ENCODE measurements at regions not wholly inside any gene's neighbourhood (a gene's known extent, or its start where the extent isn't known, plus 50 kb on each side); places are given as distances from the start of the nearest gene placed in this dataset.

DNA sequence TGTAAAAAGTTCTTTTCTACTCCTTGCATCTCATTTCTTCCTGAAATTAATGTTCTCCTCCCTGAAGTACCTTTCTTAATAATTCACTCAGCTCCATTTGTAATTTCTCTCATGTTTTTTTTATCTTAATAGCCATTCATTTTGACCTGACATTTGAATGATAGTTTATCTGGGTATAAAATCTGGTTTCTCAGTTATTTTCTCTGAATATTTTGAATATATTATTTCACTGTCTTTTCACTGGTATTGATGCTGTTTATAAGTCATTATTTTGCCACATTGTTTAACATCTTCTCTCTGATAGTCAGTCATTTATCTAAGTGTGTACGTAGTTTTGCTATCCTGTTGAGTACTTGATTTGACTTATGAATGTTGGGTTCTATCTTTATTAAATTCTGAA lies 68.8 kb upstream of the ARHGAP18 start:
- no peak for DNase-seq

DNA sequence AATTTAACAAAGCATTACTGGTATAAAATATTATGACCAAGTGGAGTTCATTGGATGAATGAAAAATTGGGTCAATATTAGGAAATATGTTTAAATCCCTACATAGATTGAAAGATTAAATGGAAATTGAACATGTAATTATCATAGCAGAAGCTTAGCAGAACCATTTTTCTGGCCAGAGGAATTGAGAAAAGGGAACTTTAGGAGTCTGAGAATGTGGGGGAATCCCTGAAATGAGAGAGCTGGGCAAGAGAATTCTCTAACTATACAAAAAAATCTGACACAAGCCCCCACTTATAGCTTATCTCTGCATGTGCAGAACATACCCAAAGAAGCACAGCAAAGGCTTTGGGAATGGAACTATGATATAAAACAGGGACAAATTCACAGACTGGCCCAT lies 67.4 kb upstream of the ARHGAP18 start:
- no peak for DNase-seq

DNA sequence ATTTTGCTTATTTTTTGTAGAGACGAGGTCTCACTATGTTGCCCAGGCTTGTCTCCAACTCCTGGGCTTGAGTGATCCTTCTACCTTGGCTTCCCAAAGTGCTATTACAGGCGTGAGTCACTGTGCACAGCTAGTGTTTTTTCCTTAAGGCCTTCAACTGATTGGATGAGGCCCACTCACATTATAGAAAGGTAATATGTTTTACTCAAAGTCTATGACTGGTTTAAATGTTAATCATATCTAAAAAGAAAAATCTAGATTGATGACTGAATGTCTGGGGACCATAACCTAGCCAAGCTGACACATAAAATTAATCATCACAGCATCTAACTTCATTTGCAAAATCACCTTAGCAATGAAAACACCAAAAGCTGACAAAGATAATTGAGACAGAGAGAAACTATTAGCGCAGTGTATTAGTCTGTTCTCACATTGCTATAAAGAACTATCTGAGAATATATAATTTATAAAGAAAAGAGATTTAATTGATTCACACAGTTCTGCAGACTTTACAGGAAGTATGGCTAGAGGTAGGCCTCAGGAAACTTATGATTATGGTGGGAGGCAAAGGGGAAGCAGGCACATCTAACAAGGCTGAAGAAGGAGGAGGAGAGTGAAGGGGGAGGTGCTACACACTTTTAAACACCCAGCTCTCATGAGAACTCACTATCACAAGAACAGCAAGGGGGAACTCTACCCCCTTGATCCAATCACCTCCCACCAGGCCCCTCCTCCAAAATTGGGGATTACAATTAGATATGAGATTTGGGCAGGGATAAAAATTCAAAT lies 66.8 kb upstream of the ARHGAP18 start:
- no peak for DNase-seq

DNA sequence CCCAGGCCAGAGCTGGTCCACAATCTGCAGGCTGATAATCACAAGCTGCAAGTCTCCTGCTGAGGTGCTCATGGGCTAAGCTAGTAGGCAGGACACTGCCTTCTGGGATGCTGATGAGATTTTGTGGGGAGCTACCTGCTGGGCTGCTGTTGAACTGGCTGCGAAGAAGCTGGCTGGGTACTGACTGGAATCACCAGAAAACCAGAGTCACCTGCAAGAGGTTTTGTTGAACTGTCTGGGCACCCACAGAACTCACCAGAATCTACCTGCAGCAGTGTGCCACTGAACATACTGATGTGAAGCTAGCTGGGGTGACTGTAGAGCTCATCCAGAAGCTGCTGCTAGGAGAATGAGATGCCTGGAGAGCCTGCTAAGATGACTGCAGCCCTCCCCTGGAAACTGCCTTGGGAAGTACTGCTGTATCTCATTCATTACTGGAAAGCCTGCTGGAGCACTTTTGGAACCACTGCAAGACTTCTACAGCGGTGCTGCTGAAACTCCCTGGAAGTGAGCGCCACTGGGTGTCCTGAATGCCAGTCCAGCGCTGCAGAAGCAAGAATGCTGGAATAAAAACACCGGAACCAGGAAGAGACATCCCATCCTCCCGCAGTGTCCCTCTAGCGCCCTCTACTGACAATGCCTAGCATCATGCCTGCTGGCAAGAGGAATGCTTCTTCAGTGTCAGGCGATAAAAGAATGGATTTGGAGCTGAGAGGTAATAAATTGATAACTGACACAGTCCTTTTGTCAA lies 64.9 kb upstream of the ARHGAP18 start:
- DNase-seq, result peak; percentile 68

DNA sequence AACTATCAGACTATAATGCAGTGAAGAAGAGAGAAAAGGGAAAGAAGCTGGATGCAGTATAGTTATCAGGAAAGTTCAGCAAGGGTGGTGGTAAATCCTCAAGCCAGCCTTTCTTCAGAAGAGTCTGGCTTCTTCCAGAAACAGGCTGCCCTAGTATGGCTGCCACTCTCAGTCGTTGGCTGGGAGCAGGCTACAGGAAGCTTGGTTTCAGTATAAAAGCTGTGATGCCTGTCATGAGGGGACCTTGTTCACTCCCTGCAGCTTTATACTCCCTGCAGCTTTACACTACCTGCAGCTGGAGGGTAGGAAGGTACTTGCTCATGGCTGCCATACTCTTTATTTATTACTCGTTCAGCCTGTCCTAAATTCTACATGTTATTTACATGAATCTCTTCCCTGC lies 63.3 kb upstream of the ARHGAP18 start:
- no peak for DNase-seq

DNA sequence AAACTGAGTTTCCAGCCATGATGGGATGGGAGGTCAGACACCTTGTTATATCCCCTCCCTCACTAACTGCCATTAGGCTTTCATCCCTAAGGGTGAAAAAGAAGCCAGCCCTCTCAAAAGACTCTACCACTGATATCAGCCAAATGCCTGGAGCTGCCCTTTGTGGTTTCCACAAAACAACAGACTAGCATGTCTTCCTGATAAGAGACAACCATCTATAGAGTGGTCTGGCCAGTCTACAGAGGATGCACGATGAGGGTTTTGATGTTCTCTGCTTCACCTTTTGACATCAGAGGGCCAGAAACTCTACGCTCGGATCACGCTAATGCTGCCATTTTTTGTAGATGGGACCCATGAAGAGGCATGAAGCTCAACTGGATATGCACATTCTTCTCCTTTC lies 61.7 kb upstream of the ARHGAP18 start:
- DNase-seq, result no peak

DNA sequence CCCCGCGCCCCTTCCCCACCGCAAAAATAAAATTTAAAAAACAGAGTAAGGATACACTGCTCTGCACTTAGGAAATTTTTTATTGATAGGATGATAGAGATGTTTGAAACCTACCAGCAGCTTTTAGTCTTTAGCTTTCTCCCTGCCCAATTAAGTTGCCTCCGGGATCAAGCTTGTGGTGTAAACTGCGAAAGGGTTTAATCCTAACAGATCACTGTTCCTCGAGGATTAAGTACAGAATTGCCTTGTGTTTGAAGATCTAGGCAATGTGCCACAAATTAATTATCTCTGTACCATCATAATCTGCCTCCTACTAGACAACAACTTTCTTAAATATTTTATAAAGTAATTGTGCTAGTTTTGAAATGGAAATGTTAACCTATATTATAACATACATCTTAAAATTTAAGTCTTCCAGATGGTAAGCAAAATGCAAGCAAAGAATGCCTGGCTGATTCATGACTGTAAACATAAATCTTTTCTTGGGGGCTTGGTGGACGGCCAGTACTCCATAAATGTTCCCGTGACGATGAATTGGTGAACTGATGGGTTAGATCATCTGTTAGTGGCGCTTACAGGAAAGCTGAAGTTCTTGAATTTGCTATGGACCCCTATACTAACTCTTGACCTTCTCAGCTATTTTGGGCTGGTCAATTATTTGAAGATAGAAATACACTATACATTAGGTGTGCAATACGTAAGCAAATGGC lies 58.0 kb upstream of the ARHGAP18 start:
- DNase-seq, result no peak

DNA sequence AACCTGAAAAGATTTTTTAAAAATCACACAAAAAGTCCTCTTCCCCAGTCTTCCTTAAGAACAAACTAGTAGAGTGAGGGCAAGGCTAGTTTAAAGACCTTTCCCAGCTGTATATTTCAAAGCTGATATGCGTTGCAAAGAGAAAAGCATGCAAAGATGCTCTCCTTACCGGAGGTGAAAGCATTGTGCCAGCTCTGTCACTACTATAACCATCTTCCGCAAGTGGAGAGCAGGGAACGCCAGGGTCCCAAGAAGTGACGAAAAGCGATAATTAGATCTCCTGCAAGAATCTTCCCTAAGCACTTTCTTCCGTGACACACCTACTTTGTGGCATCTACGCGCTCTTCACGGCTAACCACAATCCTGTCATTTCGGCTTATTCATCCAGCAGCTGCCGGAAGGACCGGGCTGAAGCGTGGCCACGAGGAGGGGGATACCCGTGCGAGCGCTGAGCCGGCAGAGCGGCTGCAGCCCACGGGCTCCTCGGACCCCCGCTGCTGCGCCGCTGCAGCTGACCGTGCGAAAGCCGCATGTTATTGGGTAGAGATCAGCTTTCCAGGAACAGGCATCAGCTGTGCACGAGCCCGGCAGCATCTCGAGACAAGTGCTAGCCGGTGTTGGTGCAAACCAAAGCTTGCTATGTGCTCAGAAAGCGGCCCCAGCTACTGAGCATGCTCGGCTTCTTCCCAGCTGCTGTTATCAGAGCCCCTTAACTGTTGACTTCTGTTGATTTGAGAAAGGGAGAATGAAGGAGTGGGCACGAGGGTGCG lies 57.2 kb upstream of the ARHGAP18 start:
- DNase-seq, result peak; percentile 53

DNA sequence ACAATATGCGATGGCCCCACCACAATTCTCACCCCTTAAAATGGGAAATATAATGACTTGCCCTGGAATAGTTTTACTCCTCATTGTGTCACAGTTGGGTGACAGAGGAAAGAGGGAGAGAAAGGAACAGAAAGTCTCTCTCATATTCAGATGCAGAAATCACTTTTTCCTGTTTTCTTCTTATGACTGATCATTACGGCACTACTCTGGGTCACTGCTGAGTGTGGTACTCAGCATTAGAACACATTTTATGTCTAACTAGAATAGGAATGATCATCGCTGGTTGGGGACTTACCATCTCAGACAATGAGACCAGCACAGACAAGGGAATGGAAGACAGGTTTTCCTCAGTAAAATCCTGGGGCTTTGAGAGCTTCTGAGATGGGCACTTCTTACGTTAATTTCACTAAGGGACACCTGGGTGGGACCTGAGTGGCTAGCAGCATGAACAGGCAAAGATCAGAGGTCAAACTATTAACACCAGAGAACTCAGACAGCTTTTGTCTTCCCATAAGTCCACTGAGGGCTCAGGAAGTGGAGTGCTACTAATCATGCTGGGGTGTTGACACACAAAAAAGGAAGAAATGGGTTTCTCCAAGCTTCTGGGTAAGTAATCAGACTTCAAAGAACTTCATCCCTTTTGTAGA lies 54.9 kb upstream of the ARHGAP18 start:
- no peak for DNase-seq

DNA sequence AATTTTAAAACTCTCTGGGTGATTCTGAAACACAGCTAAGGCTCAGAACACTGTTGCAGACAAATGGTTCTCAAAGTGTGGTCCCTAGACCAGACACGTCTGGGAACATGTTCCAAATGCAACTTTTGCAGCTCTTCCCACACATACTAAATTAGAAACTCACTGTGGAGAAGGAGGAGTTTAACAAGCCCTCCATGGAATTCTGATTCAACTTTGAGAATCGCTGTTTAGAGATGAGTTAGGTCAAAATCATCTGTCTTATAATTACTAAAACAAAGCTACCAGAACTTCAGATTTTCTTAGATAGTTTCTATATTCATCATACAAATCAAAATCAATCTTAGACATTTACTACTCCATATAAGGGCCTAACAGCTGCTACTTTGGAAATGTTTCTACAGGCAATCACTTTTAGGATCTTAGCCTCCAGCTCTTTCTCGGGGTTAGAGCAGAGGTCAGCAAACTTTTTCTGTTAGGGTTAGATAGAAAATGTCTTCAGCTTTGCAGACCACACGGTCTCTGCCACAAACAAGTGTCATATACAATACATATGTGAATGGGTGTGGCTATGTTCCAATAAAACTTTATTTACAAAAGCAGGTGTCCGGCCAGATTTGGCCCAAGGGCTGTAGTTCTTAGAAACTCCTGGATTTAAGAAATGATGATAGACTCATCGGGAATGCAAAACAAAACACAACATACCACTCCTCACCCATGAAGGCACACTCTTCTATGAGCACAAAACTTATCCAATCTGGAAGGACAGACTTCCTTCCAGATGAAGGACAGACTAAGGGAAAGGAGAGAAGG lies 50.0 kb upstream of the ARHGAP18 start:
- DNase-seq, result no peak

All from hindlimb muscle (tissue), 1 donor.